Naive thymus-derived CD4-positive, alpha-beta T cell (primary cell): ENCODE measurements at regions not wholly inside any gene's neighbourhood (a gene's known extent, or its start where the extent isn't known, plus 50 kb on each side); places are given as distances from the start of the nearest gene placed in this dataset.

ENCODE experiments used
- ATAC-seq: fragments of 150-1000 bp; cut with Tn5 transposase; 2 replicates; pipeline ENCODE4 v1.10.0; 2021; ENCODE audit warnings: mild to moderate bottlenecking, moderate library complexity
- CTCF ChIA-PET: fragments of 350-600 bp; sonication (Branson Sonifier 250); formaldehyde crosslinking; loops from one replicate; lab custom pipeline; 2021; ENCODE audit warnings: antibody characterized with exemption; lab: Charles Lee
- POLR2A ChIA-PET: fragments of 350-600 bp; sonication (Branson Sonifier 250); formaldehyde crosslinking; loops from one replicate; lab custom pipeline; 2021; ENCODE audit warnings: antibody characterized with exemption, inconsistent platforms; lab: Charles Lee
- DNase-seq, 9 donors: peaks; one replicate each; pipeline versions ENCODE4 v3.0.0 to v3.0.0-alpha.2; 2020 to 2022; ENCODE audit warnings: mixed read lengths in 1 of 9
- H3K27ac ChIP-seq: one replicate; pipeline ENCODE4 v1.7.0; 2013; ENCODE audit warnings: mild to moderate bottlenecking, low read depth, low read length, moderate library complexity
- H3K27me3 ChIP-seq, 2 donors: one replicate each; pipeline ENCODE4 v1.7.0; 2013; ENCODE audit warnings: low read length in 2 of 2, mild to moderate bottlenecking in 2 of 2, moderate library complexity in 2 of 2; ENCODE audit not compliant: control insufficient read depth in 2 of 2, insufficient read depth in 2 of 2
- H3K36me3 ChIP-seq, 3 experiments: 1 replicate in 2 of 3; 2 replicates in 1 of 3; pipeline ENCODE4 v1.7.0; 2013; ENCODE audit warnings: low read length in 3 of 3, mild to moderate bottlenecking in 3 of 3, moderate library complexity in 1 of 3; ENCODE audit not compliant: insufficient read depth in 3 of 3, control insufficient read depth in 2 of 3
- H3K4me1 ChIP-seq, 2 donors: one replicate each; pipeline ENCODE4 v1.7.0; 2013; ENCODE audit warnings: low read length in 2 of 2, mild to moderate bottlenecking in 2 of 2, moderate library complexity in 1 of 2; ENCODE audit not compliant: control insufficient read depth in 2 of 2, insufficient read depth in 2 of 2
- H3K4me3 ChIP-seq: 2 replicates; pipeline ENCODE4 v1.7.0; 2013; ENCODE audit warnings: mild to moderate bottlenecking, low read length
- H3K9me3 ChIP-seq, 3 experiments: 1 replicate in 2 of 3; 2 replicates in 1 of 3; pipeline ENCODE4 v1.7.0; 2013; ENCODE audit warnings: low read length in 3 of 3; ENCODE audit not compliant: control insufficient read depth in 2 of 3
- H3K27ac Mint-ChIP-seq, 9 donors: one replicate each; pipeline ENCODE4 v1.8.0; 2020 to 2022; ENCODE audit warnings: mixed read lengths in 9 of 9, mild to moderate bottlenecking in 8 of 9, moderate library complexity in 5 of 9, inconsistent platforms in 2 of 9
- H3K27me3 Mint-ChIP-seq, 5 donors: one replicate each; pipeline ENCODE4 v1.8.0; 2021 to 2022; ENCODE audit warnings: mixed read lengths in 5 of 5, mild to moderate bottlenecking in 1 of 5
- H3K36me3 Mint-ChIP-seq, 5 donors: one replicate each; pipeline ENCODE4 v1.8.0; 2020 to 2022; ENCODE audit warnings: mixed read lengths in 5 of 5, mild to moderate bottlenecking in 3 of 5, inconsistent platforms in 1 of 5
- H3K4me1 Mint-ChIP-seq, 7 donors: one replicate each; pipeline ENCODE4 v1.8.0; 2020 to 2022; ENCODE audit warnings: mixed read lengths in 7 of 7, mild to moderate bottlenecking in 3 of 7, inconsistent platforms in 1 of 7
- H3K4me3 Mint-ChIP-seq, 10 donors: one replicate each; pipeline ENCODE4 v1.8.0; 2020 to 2022; ENCODE audit warnings: mild to moderate bottlenecking in 10 of 10, mixed read lengths in 10 of 10, moderate library complexity in 6 of 10, inconsistent platforms in 2 of 10
- H3K9me3 Mint-ChIP-seq, 11 donors: one replicate each; pipeline ENCODE4 v1.8.0; 2020 to 2022; ENCODE audit warnings: mixed read lengths in 11 of 11, mild to moderate bottlenecking in 4 of 11, inconsistent platforms in 1 of 11, moderate library complexity in 1 of 11
- intact Hi-C, 2 donors: fragments of 100-400 bp; cut with micrococcal nuclease; formaldehyde crosslinking; loops; one replicate each; pipeline ENCODE4 v1.15.1; 2023

GRCh38 chr11:110763249-110764011 is 51.2 kb upstream of the ARHGAP20 start:
- ATAC-seq (no peak), DNase-seq (no peak)
- peaks cover 6 to 26% (median 19%) of the 10 kb centered on the region in 5 donors for H3K27me3 Mint-ChIP-seq
- no peak overlapping the region for H3K27ac Mint-ChIP-seq
- H3K27me3 ChIP-seq = no peaks in the 10 kb centered on the region
- H3K4me1 ChIP-seq = no peaks in the 10 kb centered on the region
- intact Hi-C loops = no loop called here
- no peak overlapping the region for H3K4me3 Mint-ChIP-seq
- POLR2A ChIA-PET = no interaction called here
- no peaks in the 10 kb centered on the region for H3K36me3 ChIP-seq
- peaks cover 0 to 13% (median 0%) of the 10 kb centered on the region in 11 donors for H3K9me3 Mint-ChIP-seq
- H3K4me3 ChIP-seq = no peak overlapping the region
- H3K9me3 ChIP-seq = no peaks in the 10 kb centered on the region
- H3K4me1 Mint-ChIP-seq = no peaks in the 10 kb centered on the region
- H3K36me3 Mint-ChIP-seq = no peaks in the 10 kb centered on the region
- H3K27ac ChIP-seq = no peak overlapping the region
- CTCF ChIA-PET = no interaction called here

GRCh38 chr11:110762590-110762989 is 50.4 kb upstream of the ARHGAP20 start:
- Histone ChIP-seq H3K9me3 (no peaks in the 10 kb centered on the region), H3K36me3 (no peaks in the 10 kb centered on the region), H3K27me3 (no peaks in the 10 kb centered on the region), H3K4me1 (no peaks in the 10 kb centered on the region), H3K27ac (no peak overlapping the region), H3K4me3 (no peak overlapping the region)
- ATAC-seq = no peak
- Mint-ChIP-seq H3K27me3 (peaks cover 6 to 24% (median 17%) of the 10 kb centered on the region in 5 donors), H3K9me3 (peaks cover 0 to 7% (median 0%) of the 10 kb centered on the region in 11 donors), H3K27ac (no peak overlapping the region), H3K4me1 (no peaks in the 10 kb centered on the region), H3K4me3 (no peak overlapping the region), H3K36me3 (no peaks in the 10 kb centered on the region)
- ChIA-PET POLR2A (no interaction called here), CTCF (no interaction called here)
- DNase-seq = no peak
- intact Hi-C loops = no loop called here
